ENCODE measurements at regions not wholly inside any gene's neighbourhood (a gene's known extent, or its start where the extent isn't known, plus 50 kb on each side); places are given as distances from the start of the nearest gene placed in this dataset.

DNA sequence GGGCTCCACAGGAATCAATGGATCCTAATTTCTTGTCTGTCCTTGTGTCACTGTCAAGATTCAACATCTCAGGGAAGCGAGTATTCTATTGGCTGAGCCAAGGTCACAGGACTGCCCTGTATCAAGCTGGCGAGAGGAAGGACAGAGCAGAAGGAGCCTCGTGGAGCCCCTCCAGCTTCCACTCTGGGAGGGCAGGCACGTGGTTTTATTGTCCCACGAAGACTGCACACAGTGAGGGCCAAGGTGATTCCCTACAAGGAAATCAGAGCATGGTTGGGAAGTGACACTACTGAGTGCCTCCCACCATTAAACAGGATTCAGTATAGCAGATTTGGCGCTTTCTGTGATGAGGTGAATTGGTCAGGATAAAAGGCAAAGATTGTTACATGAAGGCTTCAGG, 302.4 kb upstream of the CXCR4 start:
- no peaks in the 10 kb centered on the region for H3K9me3 ChIP-seq (ENCODE audit: low read length)
- no peaks in the 10 kb centered on the region for H4K20me1 ChIP-seq (ENCODE audit: insufficient read depth)
- H3K79me2 ChIP-seq (replicated peaks; ENCODE audit: insufficient read depth, low read length): no peaks in the 10 kb centered on the region
- no peak overlapping the region for H3K4me3 ChIP-seq (ENCODE audit: low read length)
- H3K27ac ChIP-seq (ENCODE audit: low read length): no peak overlapping the region
- H3K9ac ChIP-seq (ENCODE audit: low read length): no peak overlapping the region
- H3K36me3 ChIP-seq (ENCODE audit: insufficient read depth, low read length): no peaks in the 10 kb centered on the region
- H3F3A ChIP-seq (ENCODE audit: insufficient read depth, low read length, poor library complexity, severe bottlenecking): no peaks in the 10 kb centered on the region
- no peak overlapping the region for H3K4me2 ChIP-seq (ENCODE audit: low read length)
- no peak overlapping the region for H2AFZ ChIP-seq (ENCODE audit: low read depth, low read length)
- TF ChIP-seq TAF1 (IDR thresholded peaks at IDR 0.05; ENCODE audit: low read depth) (no peak), EZH2 (IDR thresholded peaks at IDR 0.05; ENCODE audit: borderline replicate concordance, insufficient read depth, low read length, poor library complexity, severe bottlenecking) (no peak), MXI1 (conservative IDR thresholded peaks at IDR 0.05; ENCODE audit: poor library complexity, severe bottlenecking) (no peak)
- TF ChIP-seq, protein P1, sequence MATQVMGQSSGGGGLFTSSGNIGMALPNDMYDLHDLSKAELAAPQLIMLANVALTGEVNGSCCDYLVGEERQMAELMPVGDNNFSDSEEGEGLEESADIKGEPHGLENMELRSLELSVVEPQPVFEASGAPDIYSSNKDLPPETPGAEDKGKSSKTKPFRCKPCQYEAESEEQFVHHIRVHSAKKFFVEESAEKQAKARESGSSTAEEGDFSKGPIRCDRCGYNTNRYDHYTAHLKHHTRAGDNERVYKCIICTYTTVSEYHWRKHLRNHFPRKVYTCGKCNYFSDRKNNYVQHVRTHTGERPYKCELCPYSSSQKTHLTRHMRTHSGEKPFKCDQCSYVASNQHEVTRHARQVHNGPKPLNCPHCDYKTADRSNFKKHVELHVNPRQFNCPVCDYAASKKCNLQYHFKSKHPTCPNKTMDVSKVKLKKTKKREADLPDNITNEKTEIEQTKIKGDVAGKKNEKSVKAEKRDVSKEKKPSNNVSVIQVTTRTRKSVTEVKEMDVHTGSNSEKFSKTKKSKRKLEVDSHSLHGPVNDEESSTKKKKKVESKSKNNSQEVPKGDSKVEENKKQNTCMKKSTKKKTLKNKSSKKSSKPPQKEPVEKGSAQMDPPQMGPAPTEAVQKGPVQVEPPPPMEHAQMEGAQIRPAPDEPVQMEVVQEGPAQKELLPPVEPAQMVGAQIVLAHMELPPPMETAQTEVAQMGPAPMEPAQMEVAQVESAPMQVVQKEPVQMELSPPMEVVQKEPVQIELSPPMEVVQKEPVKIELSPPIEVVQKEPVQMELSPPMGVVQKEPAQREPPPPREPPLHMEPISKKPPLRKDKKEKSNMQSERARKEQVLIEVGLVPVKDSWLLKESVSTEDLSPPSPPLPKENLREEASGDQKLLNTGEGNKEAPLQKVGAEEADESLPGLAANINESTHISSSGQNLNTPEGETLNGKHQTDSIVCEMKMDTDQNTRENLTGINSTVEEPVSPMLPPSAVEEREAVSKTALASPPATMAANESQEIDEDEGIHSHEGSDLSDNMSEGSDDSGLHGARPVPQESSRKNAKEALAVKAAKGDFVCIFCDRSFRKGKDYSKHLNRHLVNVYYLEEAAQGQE (IDR thresholded peaks at IDR 0.05; ENCODE audit: borderline replicate concordance): no peak
- peaks cover 8% of the 10 kb centered on the region for H3K27me3 ChIP-seq (ENCODE audit: insufficient read depth, low read depth, low read length)
- no peaks in the 10 kb centered on the region for H3K9me2 ChIP-seq (ENCODE audit: insufficient read depth, low read length)

DNA sequence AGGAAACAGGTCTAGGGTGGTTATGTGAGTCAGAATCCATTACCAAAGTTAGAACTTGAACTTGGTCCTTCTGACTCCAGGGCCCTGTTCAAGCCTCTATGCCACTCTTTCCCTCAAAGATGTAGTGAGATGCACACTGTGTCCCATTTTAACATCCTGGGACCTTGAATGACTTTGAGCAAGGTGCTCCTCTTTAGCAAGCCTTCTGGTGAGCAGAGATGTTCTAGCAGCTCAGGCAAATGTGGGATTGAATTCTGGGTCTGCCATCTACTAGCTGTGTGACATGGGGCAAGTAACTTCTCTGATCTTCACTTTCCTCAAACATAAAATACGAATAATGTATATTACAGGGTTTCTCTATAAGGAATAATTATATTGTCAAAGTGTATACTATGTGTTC, 294.0 kb upstream of the CXCR4 start:
- H3K4me3 ChIP-seq (ENCODE audit: low read length): no peak overlapping the region
- no peaks in the 10 kb centered on the region for H3K36me3 ChIP-seq (ENCODE audit: insufficient read depth, low read length)
- H3K9me3 ChIP-seq (ENCODE audit: low read length): no peaks in the 10 kb centered on the region
- no peak overlapping the region for H3K4me2 ChIP-seq (ENCODE audit: low read length)
- no peak overlapping the region for H3K9ac ChIP-seq (ENCODE audit: low read length)
- no peaks in the 10 kb centered on the region for H3K79me2 ChIP-seq (replicated peaks; ENCODE audit: insufficient read depth, low read length)
- TF ChIP-seq, protein P1 (IDR thresholded peaks at IDR 0.05; ENCODE audit: borderline replicate concordance): no peak
- TF ChIP-seq EP300 (conservative IDR thresholded peaks at IDR 0.05; ENCODE audit: poor library complexity, severe bottlenecking) (no peak), TAF1 (IDR thresholded peaks at IDR 0.05; ENCODE audit: low read depth) (no peak), CTCF (IDR thresholded peaks at IDR 0.05; ENCODE audit: poor library complexity, severe bottlenecking) (no peak), MXI1 (conservative IDR thresholded peaks at IDR 0.05; ENCODE audit: poor library complexity, severe bottlenecking) (no peak), SMC3 (conservative IDR thresholded peaks at IDR 0.05; ENCODE audit: poor library complexity) (no peak), RAD21 (conservative IDR thresholded peaks at IDR 0.05) (no peak), EZH2 (IDR thresholded peaks at IDR 0.05; ENCODE audit: borderline replicate concordance, insufficient read depth, low read length, poor library complexity, severe bottlenecking) (no peak), POLR2AphosphoS5 (IDR thresholded peaks at IDR 0.05) (no peak)
- no peaks in the 10 kb centered on the region for H3K27me3 ChIP-seq (ENCODE audit: insufficient read depth, low read depth, low read length)
- H2AFZ ChIP-seq (ENCODE audit: low read depth, low read length): no peak overlapping the region
- no peak overlapping the region for H3K27ac ChIP-seq (ENCODE audit: low read length)
- no peaks in the 10 kb centered on the region for H4K20me1 ChIP-seq (ENCODE audit: insufficient read depth)
- H3K9me2 ChIP-seq (ENCODE audit: insufficient read depth, low read length): no peaks in the 10 kb centered on the region
- no peaks in the 10 kb centered on the region for H3F3A ChIP-seq (ENCODE audit: insufficient read depth, low read length, poor library complexity, severe bottlenecking)

Measured in neural cell (in vitro differentiated cells).